ENCODE measurements at regions not wholly inside any gene's neighbourhood (a gene's known extent, or its start where the extent isn't known, plus 50 kb on each side); places are given as distances from the start of the nearest gene placed in this dataset.

DNA sequence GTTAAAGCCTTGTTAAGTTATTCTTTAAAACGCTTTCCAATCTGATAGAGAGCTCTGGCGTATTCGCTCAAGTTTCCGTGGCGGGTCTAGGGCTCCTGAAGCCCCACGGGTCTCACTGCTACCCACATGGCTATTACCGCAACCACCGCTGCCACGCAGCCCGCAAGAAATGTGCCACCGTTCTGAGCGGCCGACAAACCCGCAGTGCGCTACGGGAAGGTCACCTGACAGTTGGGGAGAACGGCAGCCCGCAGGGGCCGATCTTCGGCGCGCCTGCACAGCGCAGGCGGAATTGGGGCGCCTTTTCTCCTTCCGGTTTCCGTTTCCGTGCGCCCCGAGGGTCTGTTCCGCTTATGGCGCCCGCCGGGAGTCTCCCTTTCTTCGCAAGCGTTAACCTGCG lies 76.6 kb upstream of the SNRPN start:
- TF ChIP-seq, protein P1, sequence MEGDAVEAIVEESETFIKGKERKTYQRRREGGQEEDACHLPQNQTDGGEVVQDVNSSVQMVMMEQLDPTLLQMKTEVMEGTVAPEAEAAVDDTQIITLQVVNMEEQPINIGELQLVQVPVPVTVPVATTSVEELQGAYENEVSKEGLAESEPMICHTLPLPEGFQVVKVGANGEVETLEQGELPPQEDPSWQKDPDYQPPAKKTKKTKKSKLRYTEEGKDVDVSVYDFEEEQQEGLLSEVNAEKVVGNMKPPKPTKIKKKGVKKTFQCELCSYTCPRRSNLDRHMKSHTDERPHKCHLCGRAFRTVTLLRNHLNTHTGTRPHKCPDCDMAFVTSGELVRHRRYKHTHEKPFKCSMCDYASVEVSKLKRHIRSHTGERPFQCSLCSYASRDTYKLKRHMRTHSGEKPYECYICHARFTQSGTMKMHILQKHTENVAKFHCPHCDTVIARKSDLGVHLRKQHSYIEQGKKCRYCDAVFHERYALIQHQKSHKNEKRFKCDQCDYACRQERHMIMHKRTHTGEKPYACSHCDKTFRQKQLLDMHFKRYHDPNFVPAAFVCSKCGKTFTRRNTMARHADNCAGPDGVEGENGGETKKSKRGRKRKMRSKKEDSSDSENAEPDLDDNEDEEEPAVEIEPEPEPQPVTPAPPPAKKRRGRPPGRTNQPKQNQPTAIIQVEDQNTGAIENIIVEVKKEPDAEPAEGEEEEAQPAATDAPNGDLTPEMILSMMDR (IDR thresholded peaks at IDR 0.05) = no peak
- DNase-seq (ENCODE audit: low spot score) (no peak), ATAC-seq (ENCODE audit: insufficient number of reproducible peaks, low FRiP score, low read depth) (no peak)
- H3K4me1 ChIP-seq (ENCODE audit: control insufficient read depth in 1 of 2, low read depth in 2 of 2) = no peaks in the 10 kb centered on the region
- H3K9me3 ChIP-seq = no peaks in the 10 kb centered on the region
- no peaks in the 10 kb centered on the region for H3K27me3 ChIP-seq (replicated peaks; ENCODE audit: insufficient read depth)
- H3K27ac ChIP-seq = peak overlapping the region in 1 of 2 donors; percentile 41
- H3K36me3 ChIP-seq = no peaks in the 10 kb centered on the region
- peak overlapping the region; percentile 66 for H3K4me3 ChIP-seq

DNA sequence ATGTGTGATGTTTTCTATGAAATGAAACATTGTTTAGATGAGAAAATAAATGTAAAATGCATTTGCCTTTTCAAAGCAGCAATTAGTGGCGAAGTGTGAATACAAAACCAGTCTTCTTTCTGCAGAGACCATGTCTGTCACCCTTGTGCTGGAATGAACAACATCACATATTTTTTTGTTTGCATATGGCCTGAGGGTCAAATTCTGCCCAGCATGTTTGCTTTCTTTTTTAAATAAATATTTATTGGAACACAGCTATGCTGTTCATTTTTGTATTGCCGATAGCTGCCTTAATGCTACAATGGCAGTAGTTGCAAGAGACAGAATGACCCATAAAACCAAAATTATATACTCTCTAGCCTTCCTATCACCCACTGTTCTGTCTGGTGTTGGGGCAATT lies 75.3 kb upstream of the SNRPN start:
- Histone ChIP-seq H3K27ac (no peak overlapping the region), H3K36me3 (no peaks in the 10 kb centered on the region), H3K4me1 (ENCODE audit: control insufficient read depth in 1 of 2, low read depth in 2 of 2) (no peaks in the 10 kb centered on the region), H3K9me3 (no peaks in the 10 kb centered on the region), H3K27me3 (replicated peaks; ENCODE audit: insufficient read depth) (no peaks in the 10 kb centered on the region), H3K4me3 (no peak overlapping the region)
- ATAC-seq (ENCODE audit: insufficient number of reproducible peaks, low FRiP score, low read depth) = no peak
- DNase-seq (ENCODE audit: low spot score) = no peak
- TF ChIP-seq, protein P1 (IDR thresholded peaks at IDR 0.05) = no peak

DNA sequence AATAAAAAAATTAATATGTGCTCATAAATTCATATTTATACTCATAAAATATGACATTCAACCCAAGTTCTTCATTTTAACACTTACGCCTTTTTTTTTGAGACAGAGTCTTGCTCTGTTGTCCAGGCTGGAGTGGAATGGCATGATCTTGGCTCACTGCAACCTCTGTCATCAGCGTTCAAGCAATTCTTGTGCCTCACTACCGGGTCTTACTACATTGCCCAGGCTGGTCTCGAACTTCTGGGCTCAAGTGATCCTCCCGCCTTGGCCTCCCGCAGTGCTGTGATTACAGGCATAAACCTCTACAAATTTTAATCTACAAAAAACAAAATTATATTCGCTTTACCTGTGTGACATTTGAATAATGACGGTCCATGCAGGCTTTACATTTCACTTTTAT lies 74.1 kb upstream of the SNRPN start:
- no peaks in the 10 kb centered on the region for H3K27me3 ChIP-seq (replicated peaks; ENCODE audit: insufficient read depth)
- no peaks in the 10 kb centered on the region for H3K9me3 ChIP-seq
- H3K27ac ChIP-seq = no peak overlapping the region
- no peaks in the 10 kb centered on the region for H3K4me1 ChIP-seq (ENCODE audit: control insufficient read depth in 1 of 2, low read depth in 2 of 2)
- no peaks in the 10 kb centered on the region for H3K36me3 ChIP-seq
- DNase-seq (ENCODE audit: low spot score) (no peak), ATAC-seq (ENCODE audit: insufficient number of reproducible peaks, low FRiP score, low read depth) (no peak)
- TF ChIP-seq, protein P1 (IDR thresholded peaks at IDR 0.05) = no peak
- H3K4me3 ChIP-seq = no peak overlapping the region

DNA sequence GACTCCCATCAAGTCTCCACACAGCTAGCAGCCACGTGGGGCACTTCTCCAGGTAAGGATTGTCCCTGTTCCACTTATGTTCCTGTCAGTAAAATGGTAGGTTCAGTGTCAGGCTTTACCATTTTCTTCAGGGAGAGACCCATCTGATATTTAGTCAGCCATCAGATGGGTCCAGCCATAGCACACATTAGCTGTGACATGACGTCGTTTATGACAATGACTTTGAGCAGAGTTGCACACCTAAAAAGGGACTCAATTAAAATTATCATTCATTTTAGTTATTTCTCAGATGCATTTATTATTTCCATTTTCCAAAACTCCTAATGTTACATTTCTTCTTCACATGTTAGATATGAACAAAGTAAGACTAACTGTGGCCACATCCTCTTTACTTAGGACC lies 68.2 kb upstream of the SNRPN start:
- no peaks in the 10 kb centered on the region for H3K36me3 ChIP-seq
- H3K27ac ChIP-seq = no peak overlapping the region
- no peaks in the 10 kb centered on the region for H3K4me1 ChIP-seq (ENCODE audit: control insufficient read depth in 1 of 2, low read depth in 2 of 2)
- no peak for DNase-seq (ENCODE audit: low spot score)
- no peak overlapping the region for H3K4me3 ChIP-seq
- H3K27me3 ChIP-seq (replicated peaks; ENCODE audit: insufficient read depth) = no peaks in the 10 kb centered on the region
- no peaks in the 10 kb centered on the region for H3K9me3 ChIP-seq
- TF ChIP-seq, protein P1 (IDR thresholded peaks at IDR 0.05) = no peak
- no peak for ATAC-seq (ENCODE audit: insufficient number of reproducible peaks, low FRiP score, low read depth)

DNA sequence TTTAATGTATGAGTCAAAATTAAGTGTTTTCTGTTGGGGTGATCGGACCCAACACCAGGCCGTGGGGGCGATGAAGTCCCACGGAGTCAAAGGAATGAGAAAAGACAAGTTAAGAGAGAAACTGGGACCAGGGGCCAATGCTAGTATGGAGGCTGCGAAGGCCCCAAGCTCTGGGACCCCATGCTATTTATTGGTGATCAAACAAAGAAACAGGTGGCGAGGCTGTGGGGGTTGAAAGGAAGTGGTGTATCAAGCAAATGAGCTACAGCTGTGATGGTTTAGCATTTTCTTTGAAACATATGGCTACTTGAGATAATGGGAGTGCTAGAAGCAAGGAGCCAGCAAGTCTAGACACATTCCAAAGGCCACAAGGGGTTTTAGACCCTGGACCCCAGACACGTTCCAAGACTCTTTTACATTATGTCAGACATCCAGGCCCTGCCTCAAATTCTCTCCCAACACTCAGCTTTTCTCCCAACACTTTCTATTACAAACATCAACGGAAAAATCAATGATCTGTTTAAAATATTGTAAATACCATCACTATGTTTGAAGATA lies 56.0 kb upstream of the SNRPN start:
- DNase-seq (ENCODE audit: low spot score) (no peak), ATAC-seq (ENCODE audit: insufficient number of reproducible peaks, low FRiP score, low read depth) (no peak)
- H3K27ac ChIP-seq = no peak overlapping the region
- TF ChIP-seq, protein P1 (IDR thresholded peaks at IDR 0.05) = no peak
- no peaks in the 10 kb centered on the region for H3K36me3 ChIP-seq
- H3K4me1 ChIP-seq (ENCODE audit: control insufficient read depth in 1 of 2, low read depth in 2 of 2) = no peaks in the 10 kb centered on the region
- H3K9me3 ChIP-seq = no peaks in the 10 kb centered on the region
- no peak overlapping the region for H3K4me3 ChIP-seq
- H3K27me3 ChIP-seq (replicated peaks; ENCODE audit: insufficient read depth) = no peaks in the 10 kb centered on the region

Measured in thoracic aorta (tissue), 2 donors.